Kidney epithelial cell (primary cell): ENCODE measurements at regions not wholly inside any gene's neighbourhood (a gene's known extent, or its start where the extent isn't known, plus 50 kb on each side); places are given as distances from the start of the nearest gene placed in this dataset.

Experiments used
- DNase-seq: peaks from one replicate; pipeline ENCODE4 v3.0.0-alpha.2; 2010; ENCODE audit warnings: low read depth
- H3K27me3 ChIP-seq: 2 replicates; pipeline ENCODE4 v1.6.0; 2011; ENCODE audit warnings: low read length; ENCODE audit not compliant: control insufficient read depth, insufficient read depth
- H3K36me3 ChIP-seq: 2 replicates; pipeline ENCODE4 v1.5.1; 2011; ENCODE audit warnings: low read length; ENCODE audit not compliant: control insufficient read depth, insufficient read depth
- H3K4me3 ChIP-seq: 2 replicates; pipeline ENCODE4 v1.5.1; 2011; ENCODE audit warnings: low read depth, mild to moderate bottlenecking, control low read depth, low read length
- CTCF ChIP-seq: IDR thresholded peaks from 2 replicates; pipeline ENCODE4 v1.5.1; 2011; ENCODE audit warnings: mild to moderate bottlenecking, moderate library complexity, low read length, control low read depth, inconsistent platforms; ENCODE audit not compliant: insufficient read depth, poor library complexity, severe bottlenecking

- H3K36me3 ChIP-seq: no peaks in the 10 kb centered on the region
- DNase-seq: no peak
Observed at GRCh38 chr2:16522031-16522831, 143.4 kb downstream of the CYRIA start.

DNA sequence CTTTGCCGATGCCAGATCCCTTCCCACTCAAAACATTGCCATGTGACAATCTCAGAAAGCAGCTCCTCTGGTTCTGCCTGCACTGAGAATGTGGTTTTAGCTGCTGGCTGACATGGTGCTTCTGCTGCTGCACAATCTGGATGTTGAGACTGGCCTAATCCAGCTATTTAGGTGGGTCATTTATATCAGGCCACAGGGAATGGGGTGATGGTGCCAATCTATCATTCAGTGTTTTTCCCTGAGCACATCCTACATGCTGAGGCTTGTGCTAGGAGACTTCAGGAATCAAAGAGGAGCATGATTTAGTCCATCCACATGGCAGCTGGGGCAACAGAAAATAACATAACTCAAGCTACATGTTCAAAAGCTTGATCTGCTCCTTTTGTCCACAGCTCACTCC lies 144.7 kb downstream of the CYRIA start:
- H3K4me3 ChIP-seq: no peak overlapping the region

More at GRCh38 chr2:16522031-16522831, 143.4 kb downstream of the CYRIA start:
- TF ChIP-seq CTCF: no peak
- Histone ChIP-seq H3K4me3 (no peak overlapping the region), H3K27me3 (no peaks in the 10 kb centered on the region)

GRCh38 chr2:16515696-16516095 lies 149.9 kb downstream of the CYRIA start:
- Histone ChIP-seq H3K36me3 (no peaks in the 10 kb centered on the region), H3K4me3 (no peak overlapping the region), H3K27me3 (no peaks in the 10 kb centered on the region)
- TF ChIP-seq CTCF: no peak
- DNase-seq: no peak

More for the DNA sequence above, 144.7 kb downstream of the CYRIA start:
- DNase-seq: no peak
- Histone ChIP-seq H3K27me3 (no peaks in the 10 kb centered on the region), H3K36me3 (no peaks in the 10 kb centered on the region)
- no peak for TF ChIP-seq CTCF

DNA sequence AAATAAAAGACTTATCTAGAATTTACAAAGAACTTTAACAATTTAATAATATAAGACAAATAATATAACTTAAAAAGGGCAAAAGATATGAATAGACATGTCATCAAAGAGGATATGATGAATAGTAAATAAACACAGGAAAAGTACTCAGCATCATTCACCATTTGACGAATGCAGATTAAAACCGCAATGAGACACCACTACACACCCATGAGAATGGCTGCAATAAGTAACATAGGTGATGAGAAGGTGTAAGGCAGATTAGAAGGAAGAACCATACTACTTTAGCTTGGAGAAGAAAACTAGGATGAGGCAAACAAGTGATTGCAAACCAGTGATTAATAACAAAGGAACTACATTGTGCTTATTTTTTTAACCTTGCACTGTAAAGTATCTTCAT lies 152.0 kb downstream of the CYRIA start:
- peaks cover 13% of the 10 kb centered on the region for H3K27me3 ChIP-seq
- H3K36me3 ChIP-seq: no peaks in the 10 kb centered on the region
- TF ChIP-seq CTCF: no peak
- H3K4me3 ChIP-seq: no peak overlapping the region
- DNase-seq: no peak

DNA sequence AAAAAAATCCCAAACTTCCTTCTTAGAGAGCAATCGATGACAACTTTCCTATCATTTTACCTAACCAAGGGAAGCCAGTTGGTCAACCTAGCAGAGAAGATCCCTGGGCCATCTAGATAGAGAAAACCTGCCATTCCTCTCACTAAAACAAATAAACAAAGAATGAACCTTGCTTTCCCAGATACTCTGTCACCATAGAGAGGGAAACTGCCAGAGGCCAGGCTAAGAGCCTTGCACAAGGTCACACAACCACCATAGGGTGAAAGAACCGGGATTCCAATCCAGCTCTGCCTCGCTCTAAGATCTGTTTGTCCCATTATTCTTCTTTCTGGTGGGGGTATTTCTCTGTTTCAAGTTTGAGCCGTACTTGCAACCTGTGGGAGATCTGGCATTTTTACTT lies 154.6 kb downstream of the CYRIA start:
- no peak overlapping the region for H3K4me3 ChIP-seq
- H3K36me3 ChIP-seq: no peaks in the 10 kb centered on the region
- no peak for TF ChIP-seq CTCF
- no peak for DNase-seq
- peaks cover 26% of the 10 kb centered on the region for H3K27me3 ChIP-seq

- no peak for DNase-seq
- Histone ChIP-seq H3K27me3 (peaks cover 26% of the 10 kb centered on the region), H3K4me3 (no peak overlapping the region), H3K36me3 (no peaks in the 10 kb centered on the region)
- no peak for TF ChIP-seq CTCF
Observed at GRCh38 chr2:16509042-16509441, 156.6 kb downstream of the CYRIA start.
